Stimulated activated CD4-positive, alpha-beta T cell treated with anti-CD3 and anti-CD28 coated beads, Interleukin-15, amount 100 ng/mL, for 48 hours (primary cell): ENCODE measurements at regions not wholly inside any gene's neighbourhood (a gene's known extent, or its start where the extent isn't known, plus 50 kb on each side); places are given as distances from the start of the nearest gene placed in this dataset.

Experiments used
- DNase-seq, 2 donors: peaks; one replicate each; pipeline ENCODE4 v3.0.0-alpha.2; 2020; ENCODE audit warnings: low read depth in 2 of 2

DNA sequence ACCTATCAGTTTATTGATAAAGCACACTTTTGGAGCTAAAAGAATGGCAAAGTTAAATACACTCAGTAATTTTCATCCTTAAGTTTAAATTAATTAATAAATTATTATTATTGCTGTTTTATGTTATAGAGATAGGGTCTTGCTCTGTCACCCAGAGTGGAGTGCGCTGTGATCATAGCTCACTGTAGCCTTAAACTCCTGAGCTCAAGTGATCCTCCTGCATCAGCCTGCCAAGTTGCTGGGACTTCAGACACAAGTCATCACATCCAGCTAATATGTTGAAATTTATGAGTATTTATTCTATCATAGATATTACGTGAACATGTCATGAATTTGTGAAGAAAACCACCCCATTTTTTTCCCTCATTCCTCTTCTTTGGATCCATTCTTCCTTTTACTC lies 64.2 kb downstream of the GJA1 start:
- no peak for DNase-seq

DNA sequence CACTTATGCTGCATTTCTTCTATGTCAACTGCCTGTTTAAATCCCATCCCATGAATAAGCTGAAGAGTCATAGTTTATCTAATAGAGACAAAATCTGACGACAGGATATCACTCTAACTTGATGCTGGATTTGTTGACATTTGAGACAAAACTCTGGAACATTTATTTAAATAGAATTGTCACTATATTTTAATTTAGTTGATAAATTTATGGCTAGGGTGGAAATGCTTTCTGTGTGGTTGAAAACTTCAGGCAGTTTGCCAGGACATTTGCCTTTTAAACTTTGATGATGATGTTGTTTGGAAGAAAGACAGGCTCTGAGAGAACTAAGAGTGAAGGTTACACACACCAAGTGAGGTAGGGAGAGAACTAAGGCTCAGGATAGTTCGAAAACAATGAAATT lies 68.1 kb downstream of the GJA1 start:
- DNase-seq = no peak

DNA sequence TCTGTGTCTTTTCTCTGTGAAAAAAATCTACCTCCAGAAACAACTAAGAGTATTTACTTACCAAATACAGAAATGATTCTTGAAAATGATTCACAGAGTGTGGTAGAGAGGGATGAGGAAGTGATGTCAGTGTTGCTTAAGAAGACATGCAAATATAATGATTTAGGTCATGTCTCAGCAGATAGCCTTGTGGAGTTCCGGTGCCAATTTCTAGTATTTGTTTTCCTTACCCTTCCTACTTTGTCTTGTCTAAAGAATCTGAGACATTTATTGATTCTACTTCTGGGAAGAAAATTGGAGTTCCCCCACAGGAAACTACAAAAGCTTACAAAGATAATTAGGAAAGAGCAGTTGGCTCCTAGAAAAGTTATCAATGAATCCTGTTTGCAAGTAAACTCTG lies 68.8 kb downstream of the GJA1 start:
- no peak for DNase-seq

DNA sequence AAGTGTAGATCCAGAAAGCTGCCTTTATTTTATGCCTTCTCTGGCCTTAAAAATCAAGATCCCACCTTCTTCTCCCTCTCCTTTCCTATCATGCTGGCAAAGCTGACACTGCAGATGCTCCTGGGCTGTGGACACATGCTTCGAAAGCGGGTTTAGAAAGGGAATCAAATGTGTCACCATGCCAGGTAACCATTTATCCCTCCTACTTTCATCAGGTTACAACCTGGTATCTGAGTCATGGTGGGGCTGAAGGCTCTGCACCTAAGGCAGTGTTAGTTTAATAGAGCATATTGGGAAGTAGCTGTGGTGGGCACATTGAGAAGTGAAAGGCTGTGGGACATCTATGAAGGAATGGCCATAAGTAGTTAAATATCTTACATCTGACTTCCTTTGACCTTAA lies 69.8 kb downstream of the GJA1 start:
- no peak for DNase-seq

DNA sequence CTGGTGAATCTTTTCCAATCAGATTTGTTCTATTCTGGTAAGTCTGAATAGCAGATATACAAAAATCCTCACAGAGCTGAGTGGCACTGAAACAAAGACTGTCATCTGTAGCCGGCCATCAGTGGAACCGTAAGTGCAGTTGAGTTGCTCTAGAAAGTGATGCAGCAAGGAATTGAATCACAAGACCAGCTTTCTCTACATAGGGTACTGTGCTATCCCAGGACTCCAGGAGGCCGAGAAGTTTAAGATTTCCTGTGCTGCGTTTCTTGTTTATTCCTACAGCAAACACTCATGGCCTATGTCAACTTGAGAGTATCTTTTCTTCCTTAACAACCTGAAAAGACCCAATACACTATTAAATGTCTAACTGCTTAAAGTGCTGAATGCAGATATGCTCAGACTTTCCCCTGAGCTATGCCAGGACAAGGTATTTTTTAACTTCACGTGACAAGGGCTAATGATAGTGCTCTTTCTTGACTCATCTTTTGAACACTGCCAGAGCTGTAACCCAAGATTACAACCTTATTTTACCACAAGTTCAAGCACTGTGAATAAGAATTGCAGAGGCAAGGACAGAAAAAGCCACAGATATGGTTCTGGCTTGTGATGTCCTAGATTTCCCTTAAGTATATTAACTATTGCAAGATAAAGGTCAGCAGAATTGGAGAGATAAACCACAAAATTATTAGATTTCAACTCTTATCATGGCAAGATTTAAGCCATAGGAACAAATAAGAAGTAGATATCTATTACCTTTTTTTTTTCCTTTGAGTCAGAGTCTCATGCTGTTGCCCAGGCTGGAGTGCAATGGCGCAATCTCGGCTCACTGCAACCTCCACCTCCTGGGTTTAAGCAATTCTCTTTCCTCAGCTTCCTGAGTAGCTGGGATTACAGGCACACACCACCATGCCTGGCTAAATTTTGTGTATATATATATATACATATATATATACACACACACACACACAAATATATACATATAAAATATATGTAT lies 71.6 kb downstream of the GJA1 start:
- no peak for DNase-seq

DNA sequence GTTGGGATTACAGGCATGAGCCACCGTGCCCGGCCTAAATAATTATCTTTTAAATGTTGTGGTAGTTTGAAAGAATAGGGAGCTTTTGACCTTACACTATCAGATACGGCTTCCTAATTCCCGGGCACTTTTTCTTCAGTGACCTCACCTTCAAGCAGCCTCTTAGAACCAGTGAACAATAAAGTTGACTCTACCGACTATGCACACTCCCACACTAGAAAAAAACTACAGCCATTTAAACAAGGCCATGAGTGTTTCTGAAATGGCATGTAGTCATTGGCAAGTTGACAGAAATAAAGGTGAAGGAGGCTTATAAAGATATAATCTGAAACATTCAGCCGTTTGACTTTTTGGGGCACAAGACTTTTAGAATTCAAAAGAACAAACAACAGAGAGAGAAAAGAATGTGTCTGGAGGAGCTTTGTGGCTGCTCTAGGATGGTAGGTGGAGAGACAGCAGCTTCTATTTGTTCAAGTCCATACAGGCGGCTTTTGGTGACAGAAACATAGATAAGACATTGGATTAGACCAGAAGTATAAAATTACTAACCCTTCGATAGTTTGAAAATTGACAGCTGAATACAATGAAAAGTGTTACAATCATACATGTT lies 75.2 kb downstream of the GJA1 start:
- no peak for DNase-seq

DNA sequence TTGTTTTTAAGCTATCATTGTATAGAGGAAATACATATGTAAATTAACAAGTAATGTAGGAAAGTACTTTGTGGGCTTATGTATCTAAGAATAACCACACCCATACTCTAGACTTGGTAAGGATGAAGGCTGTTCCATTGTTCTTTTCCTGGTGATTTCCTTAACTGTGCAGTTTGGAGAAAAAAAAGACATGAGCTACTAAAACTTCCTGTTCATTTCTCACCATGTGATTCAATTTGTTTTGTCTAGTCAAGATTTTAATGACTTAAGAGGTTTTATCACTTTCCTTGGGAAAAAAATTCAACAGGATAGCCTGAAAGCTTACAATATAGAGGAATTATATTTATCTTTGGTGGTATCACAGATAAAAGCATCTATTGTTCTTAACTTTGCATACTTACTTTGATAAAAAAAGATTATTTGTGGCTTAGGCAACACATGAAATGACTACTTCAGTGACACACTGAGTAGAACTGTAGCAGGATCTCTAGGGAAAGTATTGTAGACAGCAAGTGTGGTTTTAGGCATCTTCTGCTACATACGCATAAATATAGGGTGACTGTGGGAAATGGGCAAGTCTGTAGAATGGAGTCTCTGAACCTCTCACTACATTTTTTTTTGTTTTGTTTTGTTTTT lies 80.3 kb downstream of the GJA1 start:
- DNase-seq = no peak

DNA sequence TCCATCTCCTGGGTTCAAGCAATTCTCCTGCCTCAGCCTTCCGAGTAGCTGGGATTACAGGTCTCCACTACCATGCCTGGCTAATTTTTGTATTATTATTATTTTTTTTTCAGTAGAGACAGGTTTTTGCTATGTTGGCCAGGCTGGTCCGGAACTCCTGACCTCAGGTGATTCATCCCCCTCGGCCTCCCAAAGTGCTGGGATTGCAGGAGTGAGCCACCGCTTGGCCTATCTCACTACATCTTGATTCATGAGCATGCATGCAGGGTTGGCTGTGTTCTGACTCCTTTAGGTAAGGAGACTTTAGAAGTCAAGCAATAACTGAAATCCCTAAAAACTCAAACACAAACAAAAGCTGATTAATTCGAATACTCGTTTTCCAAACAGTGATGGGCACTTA lies 80.9 kb downstream of the GJA1 start:
- no peak for DNase-seq

DNA sequence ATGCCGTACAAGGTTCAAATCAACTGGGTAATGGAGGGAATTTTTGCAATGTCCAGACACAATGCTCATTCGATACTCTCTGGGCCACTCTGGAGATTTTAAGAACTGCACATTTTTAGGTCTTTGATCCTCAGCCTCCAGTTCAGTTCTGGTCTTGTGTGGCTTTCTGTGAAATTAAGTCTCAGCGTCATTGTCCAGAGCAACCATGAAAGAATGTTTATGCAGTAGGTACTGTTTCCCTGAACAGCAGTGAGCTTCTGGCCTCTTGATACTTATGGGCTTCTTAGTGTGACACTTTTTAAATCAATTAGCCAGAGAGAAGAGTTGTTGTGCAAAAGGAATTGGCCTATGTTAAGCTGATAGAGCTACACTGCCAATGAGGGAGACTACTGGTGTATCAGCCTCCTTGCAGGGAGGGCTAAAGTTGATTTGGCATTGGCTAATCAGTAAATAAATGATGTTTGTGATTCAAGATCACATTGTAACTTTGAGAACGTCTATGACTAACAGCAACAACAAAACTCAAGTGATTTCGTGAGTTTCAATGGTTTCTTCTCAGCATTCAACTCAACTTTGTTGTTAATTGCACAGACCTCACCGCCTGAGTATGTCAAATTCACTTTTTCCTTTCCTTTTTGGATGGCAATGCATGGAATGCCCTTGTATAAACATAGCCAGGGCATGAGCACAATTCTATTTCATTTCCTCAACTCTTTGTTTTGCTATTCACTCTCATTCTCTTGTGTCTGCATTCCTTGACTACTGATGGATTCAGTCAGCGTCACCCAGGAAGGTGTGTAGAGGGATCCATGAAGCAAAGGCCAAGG lies 85.1 kb downstream of the GJA1 start:
- no peak for DNase-seq

DNA sequence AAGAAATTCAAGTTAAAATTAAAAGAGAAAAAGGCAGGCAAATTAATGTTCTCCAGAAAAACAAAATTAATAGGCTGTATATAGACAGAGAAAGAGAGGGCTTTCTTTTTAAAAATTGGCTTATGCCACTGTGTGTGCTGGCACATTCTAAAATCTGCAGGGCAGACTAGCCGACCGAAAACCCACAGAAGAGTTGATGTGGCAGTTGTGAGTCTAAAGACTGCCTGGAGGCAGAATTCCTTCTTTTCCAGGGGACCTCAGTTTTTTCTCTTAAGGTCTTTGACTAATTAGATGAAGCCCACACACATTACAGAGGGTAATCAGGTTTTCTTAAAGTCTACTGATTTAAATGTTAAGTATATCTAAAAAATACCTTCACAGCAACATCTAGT lies 85.7 kb downstream of the GJA1 start:
- no peak for DNase-seq

DNA sequence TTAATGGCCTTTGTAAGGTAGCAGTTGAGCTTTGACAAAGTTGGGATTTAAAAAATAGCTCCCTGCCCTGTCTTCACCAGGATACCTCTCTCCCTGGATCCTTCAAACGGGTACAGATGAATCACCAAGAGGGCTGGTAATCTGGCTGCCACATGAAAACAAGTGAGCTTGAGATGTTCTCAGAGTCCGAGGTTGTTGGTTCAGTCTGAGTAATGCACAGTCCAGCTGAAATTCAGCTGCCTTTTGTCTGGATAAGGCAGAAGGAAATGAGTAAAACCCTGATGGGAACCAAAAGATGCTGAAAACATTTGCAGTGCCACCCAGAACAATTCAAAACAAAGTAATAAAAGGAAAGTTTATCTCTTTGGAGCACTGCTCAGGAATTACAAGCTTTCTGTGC lies 86.8 kb downstream of the GJA1 start:
- DNase-seq = no peak

DNA sequence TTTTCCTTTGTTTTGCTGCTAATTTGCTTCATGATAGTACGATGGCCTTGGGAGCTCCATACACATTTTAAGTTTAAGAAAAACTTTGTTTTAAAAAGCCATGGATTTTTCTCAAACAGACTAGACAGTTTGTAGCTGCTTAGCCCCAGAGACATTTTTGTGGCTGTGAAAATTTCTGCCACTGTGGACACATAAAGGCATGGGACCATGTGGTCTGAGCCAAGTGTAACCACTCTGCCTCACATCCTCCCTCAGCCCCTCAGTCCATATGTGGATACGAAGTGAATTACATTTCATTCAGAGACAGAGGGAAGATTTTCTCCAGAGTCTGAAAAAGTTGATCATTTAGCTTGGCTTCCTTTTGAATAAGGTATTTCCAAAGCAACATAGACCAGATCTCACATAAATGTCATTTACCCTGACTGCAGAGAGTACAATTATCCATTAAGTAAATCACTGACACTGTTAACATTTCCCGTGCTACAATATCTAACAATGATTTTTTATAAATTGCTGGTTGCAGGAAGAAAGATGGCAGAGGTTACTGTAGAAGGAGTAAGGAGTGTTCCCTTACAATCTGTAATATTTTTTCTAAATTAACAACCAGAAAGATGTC lies 87.4 kb downstream of the GJA1 start:
- no peak for DNase-seq

DNA sequence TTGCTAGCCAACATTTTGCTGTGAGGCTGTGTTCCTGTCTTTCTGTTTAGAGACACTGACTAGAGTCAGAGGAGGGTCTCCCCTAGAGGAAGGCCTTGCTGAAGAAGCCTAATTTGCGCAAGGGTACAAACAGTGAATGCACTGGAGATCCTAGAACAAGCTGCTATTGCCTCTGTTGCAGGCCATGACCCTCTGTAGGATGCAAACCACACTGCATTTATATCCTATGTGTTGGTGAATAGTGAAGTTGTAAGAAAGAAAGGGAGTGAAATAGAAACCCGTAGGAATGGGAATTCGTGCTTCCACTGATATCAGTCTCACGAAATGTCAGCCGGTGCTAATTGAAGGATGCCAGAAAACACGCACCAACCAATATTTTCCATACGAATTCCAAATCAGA lies 88.2 kb downstream of the GJA1 start:
- DNase-seq = no peak

DNA sequence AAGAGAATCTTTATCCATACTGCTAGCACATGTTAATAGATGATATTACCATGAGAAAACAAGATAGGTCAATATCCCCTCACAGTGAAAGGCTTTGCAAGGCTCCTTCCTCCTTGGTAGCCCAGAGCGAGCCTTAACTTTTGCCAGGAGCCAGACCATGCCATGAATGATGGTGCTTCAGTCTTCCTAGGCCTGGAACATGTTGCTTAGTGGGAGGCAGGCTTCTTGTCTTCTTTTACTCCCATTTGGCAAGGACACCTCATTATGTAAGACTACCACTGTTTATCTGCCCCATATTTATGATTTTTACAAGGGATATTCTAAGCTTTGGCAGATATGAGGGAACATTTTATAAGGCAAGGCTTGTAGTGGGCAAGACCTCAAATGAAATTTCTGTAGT lies 90.8 kb downstream of the GJA1 start:
- no peak for DNase-seq

DNA sequence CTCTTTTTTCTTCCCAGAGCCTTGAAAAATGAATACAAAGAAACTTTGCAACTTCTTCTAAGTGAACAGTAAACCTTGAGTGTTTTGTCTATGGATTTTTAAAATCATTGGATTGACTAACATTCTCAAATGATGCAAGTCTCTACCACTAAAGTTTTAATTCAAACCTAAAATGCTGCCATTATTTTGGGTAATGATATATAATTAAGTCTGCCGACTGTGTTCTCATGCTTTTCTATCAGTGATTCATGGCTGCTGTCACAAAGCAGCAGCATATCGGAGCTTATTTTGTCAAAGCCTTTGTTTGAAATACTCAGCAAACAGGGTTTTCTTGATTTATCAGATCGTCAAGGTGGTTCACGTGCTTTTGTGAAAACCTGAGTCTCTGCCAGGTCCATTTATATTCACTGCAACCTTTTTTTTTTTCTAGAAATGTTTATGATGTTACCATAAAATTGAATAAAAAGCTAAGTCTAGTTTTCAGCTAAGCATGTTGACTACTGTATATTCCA lies 96.3 kb downstream of the GJA1 start:
- DNase-seq = no peak

DNA sequence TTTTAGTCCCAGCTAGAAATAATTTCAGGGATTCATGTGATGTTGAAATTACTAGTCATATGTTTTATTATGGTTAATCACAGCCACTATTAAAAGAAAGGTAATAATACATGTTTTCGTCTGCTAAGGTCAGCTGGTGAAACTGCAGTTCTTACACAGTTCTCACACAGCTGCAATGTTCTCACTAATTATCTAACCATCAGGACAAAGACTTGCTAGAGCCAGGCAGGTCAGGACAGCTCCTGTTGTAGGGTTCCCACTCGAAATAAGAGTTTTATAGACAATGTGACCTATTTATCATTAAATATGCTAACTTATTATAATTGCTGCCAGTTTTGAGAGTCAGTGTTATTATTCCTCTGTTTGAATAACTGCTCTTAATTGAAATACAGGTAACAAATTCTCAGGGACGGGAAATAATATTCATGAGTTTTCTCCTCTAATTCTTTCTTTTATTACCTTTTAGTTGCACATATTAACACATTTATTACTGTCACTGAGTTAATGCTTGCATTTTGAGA lies 97.9 kb downstream of the GJA1 start:
- DNase-seq = no peak

DNA sequence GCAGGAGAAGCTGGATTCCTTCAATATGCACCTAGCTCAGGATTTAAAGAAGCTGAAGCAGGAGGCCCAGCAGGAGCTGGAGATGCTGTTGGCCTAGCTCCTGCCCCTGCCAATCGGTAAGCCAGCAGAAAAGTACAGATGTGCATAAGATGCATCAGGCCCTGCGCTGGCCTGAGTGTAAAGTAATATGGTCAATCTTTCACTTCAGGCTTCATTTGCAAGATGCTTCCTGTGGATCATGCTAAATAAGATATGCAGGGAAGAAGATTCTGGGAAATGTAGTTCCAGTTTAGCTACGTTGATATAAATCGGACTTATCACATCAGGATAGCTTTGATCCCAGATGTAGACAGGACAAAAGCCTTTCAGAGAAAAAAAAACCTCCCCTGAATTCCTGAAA lies 100.3 kb downstream of the GJA1 start:
- DNase-seq = no peak

DNA sequence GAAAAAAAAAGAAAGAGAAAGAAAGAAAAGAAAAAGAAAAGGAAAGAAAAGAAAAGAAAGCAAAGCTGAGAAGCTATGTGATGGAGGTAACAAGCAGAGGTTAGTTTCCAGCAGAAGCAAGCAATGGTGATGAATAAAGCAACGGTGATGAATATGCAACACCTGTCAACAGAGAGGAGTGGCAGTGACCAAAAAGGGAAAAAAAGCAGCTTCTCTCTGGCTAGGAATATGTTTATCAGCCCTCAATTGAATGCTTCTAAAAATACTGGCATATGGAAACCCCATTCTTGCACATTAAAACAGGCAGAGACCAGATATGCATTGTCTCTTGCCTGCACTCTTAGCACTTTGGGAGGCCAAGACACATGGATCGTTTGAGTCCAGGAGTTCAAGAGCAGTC lies 100.9 kb downstream of the GJA1 start:
- DNase-seq = no peak

DNA sequence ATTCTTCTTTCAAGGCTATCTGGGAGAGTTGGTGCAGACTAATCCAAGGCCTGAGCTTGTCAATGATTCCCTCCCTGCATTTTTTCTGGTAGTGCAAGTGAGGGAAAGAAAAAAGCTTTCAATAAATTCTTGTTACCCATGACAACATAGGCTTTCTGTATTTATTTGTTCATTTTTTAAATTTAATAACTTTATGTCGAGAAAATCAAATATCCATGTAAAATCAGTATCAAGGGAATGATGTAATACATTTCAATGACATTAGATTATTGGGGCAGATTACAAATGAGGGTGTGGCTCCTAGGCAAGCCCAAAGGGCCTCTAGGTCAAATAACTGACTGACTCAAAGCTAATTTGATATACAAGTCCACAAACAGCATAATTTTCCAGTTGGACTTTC lies 104.0 kb downstream of the GJA1 start:
- DNase-seq = no peak

DNA sequence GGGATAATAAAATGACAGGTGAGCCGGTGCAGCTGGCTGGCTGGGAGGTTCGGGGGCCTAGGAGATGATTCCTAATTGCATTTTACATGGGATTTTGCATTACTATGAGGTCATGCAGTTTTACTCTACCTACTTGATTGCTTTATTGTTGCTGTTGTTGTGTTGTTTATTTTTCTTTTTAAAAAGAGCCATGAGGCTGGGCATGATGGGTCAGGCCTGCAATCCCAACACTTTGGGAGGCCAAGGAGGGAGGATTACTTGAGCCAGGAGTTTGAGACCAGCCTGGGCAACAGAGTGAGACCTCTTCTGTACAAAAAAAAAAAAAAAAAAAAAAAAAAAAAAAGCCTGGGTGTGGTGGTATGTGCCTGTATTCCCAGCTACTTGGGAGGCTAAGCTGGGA lies 104.8 kb downstream of the GJA1 start:
- no peak for DNase-seq

DNA sequence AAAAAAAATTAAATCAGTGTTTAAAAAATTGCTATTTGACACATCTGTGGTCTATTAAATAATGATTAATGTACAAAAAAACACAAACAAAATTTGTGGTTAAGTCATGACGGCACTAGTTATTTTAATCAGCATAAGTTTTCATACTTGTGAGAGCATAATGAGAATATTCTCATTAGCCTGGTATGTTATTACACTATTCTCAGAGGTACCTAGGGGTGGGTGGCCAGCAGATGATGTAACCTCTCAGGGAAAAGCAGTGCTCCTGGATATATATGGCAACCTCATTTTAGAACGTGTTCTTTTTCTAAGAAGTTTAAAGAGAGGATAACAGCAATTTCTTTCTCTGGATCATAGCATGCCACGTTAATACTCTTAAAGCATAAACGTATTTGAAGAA lies 109.2 kb downstream of the GJA1 start:
- no peak for DNase-seq
